ENCODE measurements at regions not wholly inside any gene's neighbourhood (a gene's known extent, or its start where the extent isn't known, plus 50 kb on each side); places are given as distances from the start of the nearest gene placed in this dataset.

- Histone ChIP-seq H3K9ac (ENCODE audit: low read length in 3 of 3) (no peak overlapping the region), H3K4me3 (ENCODE audit: low read length in 3 of 3) (no peak overlapping the region), H3K27me3 (ENCODE audit: control insufficient read depth, insufficient read depth, low read length) (no peaks in the 10 kb centered on the region), H3K9me3 (ENCODE audit: control insufficient read depth in 2 of 3, insufficient read depth in 1 of 3, low read length in 3 of 3) (no peaks in the 10 kb centered on the region), H3K4me1 (ENCODE audit: control insufficient read depth in 2 of 3, insufficient read depth in 2 of 3, low read depth in 1 of 3, low read length in 3 of 3) (no peaks in the 10 kb centered on the region), H3K27ac (ENCODE audit: low read depth in 2 of 2, low read length in 2 of 2) (no peak overlapping the region), H3K36me3 (ENCODE audit: control insufficient read depth in 2 of 3, insufficient read depth in 3 of 3, low read length in 3 of 3) (no peaks in the 10 kb centered on the region)
- no peak for TF ChIP-seq CTCF (IDR thresholded peaks at IDR 0.05; ENCODE audit: borderline replicate concordance, extremely low read depth, insufficient read depth)
- DNase-seq (no peak), FAIRE-seq (no peak)
- intact Hi-C loops (cut with DNase I): no loop called here
Measured at GRCh38 chr21:26351661-26352060, 181.1 kb upstream of the APP start.

- intact Hi-C loops (cut with DNase I): no loop called here
- TF ChIP-seq CTCF (IDR thresholded peaks at IDR 0.05; ENCODE audit: borderline replicate concordance, extremely low read depth, insufficient read depth): no peak
- H3K27ac ChIP-seq (ENCODE audit: low read depth in 2 of 2, low read length in 2 of 2): no peak overlapping the region
- no peaks in the 10 kb centered on the region for H3K4me1 ChIP-seq (ENCODE audit: control insufficient read depth in 2 of 3, insufficient read depth in 2 of 3, low read depth in 1 of 3, low read length in 3 of 3)
- H3K4me3 ChIP-seq (ENCODE audit: low read length in 3 of 3): no peak overlapping the region
- no peak overlapping the region for H3K9ac ChIP-seq (ENCODE audit: low read length in 3 of 3)
- no peaks in the 10 kb centered on the region for H3K27me3 ChIP-seq (ENCODE audit: control insufficient read depth, insufficient read depth, low read length)
- H3K9me3 ChIP-seq (ENCODE audit: control insufficient read depth in 2 of 3, insufficient read depth in 1 of 3, low read length in 3 of 3): no peaks in the 10 kb centered on the region
- H3K36me3 ChIP-seq (ENCODE audit: control insufficient read depth in 2 of 3, insufficient read depth in 3 of 3, low read length in 3 of 3): no peaks in the 10 kb centered on the region
- no peak for FAIRE-seq
- DNase-seq: no peak
Measured at GRCh38 chr21:26332867-26333266, 162.3 kb upstream of the APP start.

- no peak for FAIRE-seq
- Histone ChIP-seq H3K4me3 (ENCODE audit: low read length in 3 of 3) (no peak overlapping the region), H3K9me3 (ENCODE audit: control insufficient read depth in 2 of 3, insufficient read depth in 1 of 3, low read length in 3 of 3) (no peaks in the 10 kb centered on the region), H3K27me3 (ENCODE audit: control insufficient read depth, insufficient read depth, low read length) (no peaks in the 10 kb centered on the region), H3K36me3 (ENCODE audit: control insufficient read depth in 2 of 3, insufficient read depth in 3 of 3, low read length in 3 of 3) (no peaks in the 10 kb centered on the region), H3K4me1 (ENCODE audit: control insufficient read depth in 2 of 3, insufficient read depth in 2 of 3, low read depth in 1 of 3, low read length in 3 of 3) (no peaks in the 10 kb centered on the region), H3K9ac (ENCODE audit: low read length in 3 of 3) (no peak overlapping the region), H3K27ac (ENCODE audit: low read depth in 2 of 2, low read length in 2 of 2) (no peak overlapping the region)
- DNase-seq: no peak
- no peak for TF ChIP-seq CTCF (IDR thresholded peaks at IDR 0.05; ENCODE audit: borderline replicate concordance, extremely low read depth, insufficient read depth)
- intact Hi-C loops (cut with DNase I): no loop called here
Measured at GRCh38 chr21:26331205-26331980, 160.8 kb upstream of the APP start.

- Histone ChIP-seq H3K9ac (ENCODE audit: low read length in 3 of 3) (no peak overlapping the region), H3K27me3 (ENCODE audit: control insufficient read depth, insufficient read depth, low read length) (no peaks in the 10 kb centered on the region), H3K4me1 (ENCODE audit: control insufficient read depth in 2 of 3, insufficient read depth in 2 of 3, low read depth in 1 of 3, low read length in 3 of 3) (no peaks in the 10 kb centered on the region), H3K36me3 (ENCODE audit: control insufficient read depth in 2 of 3, insufficient read depth in 3 of 3, low read length in 3 of 3) (no peaks in the 10 kb centered on the region), H3K27ac (ENCODE audit: low read depth in 2 of 2, low read length in 2 of 2) (no peak overlapping the region), H3K4me3 (ENCODE audit: low read length in 3 of 3) (no peak overlapping the region), H3K9me3 (ENCODE audit: control insufficient read depth in 2 of 3, insufficient read depth in 1 of 3, low read length in 3 of 3) (no peaks in the 10 kb centered on the region)
- intact Hi-C loops (cut with DNase I): no loop called here
- FAIRE-seq: no peak
- no peak for DNase-seq
- TF ChIP-seq CTCF (IDR thresholded peaks at IDR 0.05; ENCODE audit: borderline replicate concordance, extremely low read depth, insufficient read depth): no peak
Measured at GRCh38 chr21:26320596-26320995, 150.0 kb upstream of the APP start.

All from kidney (tissue), 13 donors.